GM20000 (cell line): ENCODE measurements at regions not wholly inside any gene's neighbourhood (a gene's known extent, or its start where the extent isn't known, plus 50 kb on each side); places are given as distances from the start of the nearest gene placed in this dataset.

ENCODE experiments used
- DNase-seq: peaks from one replicate; pipeline ENCODE4 v3.0.0; 2012; ENCODE audit warnings: low spot score
- CTCF ChIP-seq: IDR thresholded peaks from 2 replicates; pipeline ENCODE4 v1.5.1; 2012; ENCODE audit warnings: mild to moderate bottlenecking, control low read depth; ENCODE audit errors: extremely low read depth, missing control alignments

GRCh38 chr13:106246666-106247188 is 288.7 kb downstream of the EFNB2 start:
- no peak for DNase-seq
- TF ChIP-seq CTCF, result no peak

- TF ChIP-seq CTCF, result no peak
- no peak for DNase-seq
Observed at GRCh38 chr13:106246242-106246641, 289.2 kb downstream of the EFNB2 start.

- DNase-seq, result no peak
- TF ChIP-seq CTCF, result no peak
Observed at GRCh38 chr13:106243011-106243565, 292.4 kb downstream of the EFNB2 start.

GRCh38 chr13:106241974-106242953 is 293.2 kb downstream of the EFNB2 start:
- no peak for TF ChIP-seq CTCF
- DNase-seq, result no peak

- TF ChIP-seq CTCF, result no peak
- no peak for DNase-seq
Observed at GRCh38 chr13:106238690-106239089, 296.8 kb downstream of the EFNB2 start.

- no peak for TF ChIP-seq CTCF
- no peak for DNase-seq
Observed at GRCh38 chr13:106234636-106235035, 300.8 kb downstream of the EFNB2 start.

GRCh38 chr13:106233134-106233735 is 302.2 kb downstream of the EFNB2 start:
- no peak for DNase-seq
- no peak for TF ChIP-seq CTCF
